Panc1 (cell line): ENCODE measurements at regions not wholly inside any gene's neighbourhood (a gene's known extent, or its start where the extent isn't known, plus 50 kb on each side); places are given as distances from the start of the nearest gene placed in this dataset.

ENCODE experiments used
- CTCF ChIP-seq: fragments of 450-650 bp; IDR thresholded peaks from 2 replicates; pipeline ENCODE4 v1.5.1; 2017; ENCODE audit warnings: mild to moderate bottlenecking
- POLR2AphosphoS5 ChIP-seq: IDR thresholded peaks from 2 replicates; pipeline ENCODE4 v1.6.1; 2012; ENCODE audit warnings: mild to moderate bottlenecking, low read depth, low read length, moderate library complexity
- REST ChIP-seq, 2 experiments: IDR thresholded peaks; 2 replicates each; pipeline ENCODE4 v1.6.1; 2011 to 2012; ENCODE audit warnings: low read depth in 2 of 2, control low read depth in 1 of 2, low read length in 1 of 2, mild to moderate bottlenecking in 1 of 2, moderate library complexity in 1 of 2; ENCODE audit not compliant: insufficient read depth in 1 of 2
- SIN3A ChIP-seq: IDR thresholded peaks from 2 replicates; pipeline ENCODE4 v1.6.1; 2012; ENCODE audit warnings: low read depth, mild to moderate bottlenecking, low read length, moderate library complexity, borderline replicate concordance; ENCODE audit not compliant: insufficient read depth

- peak; percentile 91 for TF ChIP-seq CTCF
- no peak for TF ChIP-seq REST (IDR thresholded peaks at IDR 0.05; ENCODE audit: insufficient read depth in 1 of 2, low read depth in 2 of 2, low read length in 1 of 2)
- no peak for TF ChIP-seq POLR2AphosphoS5
- TF ChIP-seq SIN3A: no peak
Measured at GRCh38 chr6:142692942-142693341, 252.0 kb downstream of the HIVEP2 start.
